ENCODE measurements at regions not wholly inside any gene's neighbourhood (a gene's known extent, or its start where the extent isn't known, plus 50 kb on each side); places are given as distances from the start of the nearest gene placed in this dataset.
"Not testable (repeated sequence)": the region's sequence is repeated elsewhere in the genome, so short reads cannot be mapped to it uniquely, and the experiment has no call there.

DNA sequence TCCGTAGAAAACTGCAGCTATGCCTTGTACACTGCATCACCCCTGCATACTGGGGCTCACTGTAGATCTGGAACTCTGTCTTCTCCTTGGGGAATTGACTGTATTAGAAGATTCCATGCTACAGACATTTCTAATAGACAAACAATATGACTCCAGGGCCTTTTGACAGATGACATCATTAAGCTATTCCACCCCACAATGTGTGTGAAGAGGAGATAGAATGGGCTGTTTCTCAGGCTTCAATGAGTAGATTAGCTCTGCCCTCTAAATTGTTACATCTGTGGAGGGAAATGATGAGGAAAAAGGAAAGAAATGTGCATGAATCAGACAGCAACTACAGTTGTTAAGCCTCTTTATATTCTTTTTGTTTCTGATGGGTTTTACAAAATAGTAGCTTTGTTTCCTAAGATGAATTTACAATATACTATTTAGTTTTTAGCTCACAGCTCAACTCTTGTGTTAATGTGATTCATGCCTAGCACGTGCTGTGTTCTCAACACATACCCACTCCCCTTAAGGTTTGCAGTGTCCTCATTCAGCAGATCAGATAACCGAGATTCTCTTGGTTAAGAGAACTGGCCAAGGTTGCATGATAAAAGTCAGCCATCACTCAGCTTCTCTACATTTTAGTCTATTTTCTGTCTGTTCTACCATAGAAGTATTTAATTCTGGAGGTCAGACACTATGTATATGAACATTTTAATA, 281.6 kb upstream of the NBPF12 start:
- not testable (repeated sequence) for FAIRE-seq; DNase-seq (ENCODE audit: insufficient read length, low spot score)

DNA sequence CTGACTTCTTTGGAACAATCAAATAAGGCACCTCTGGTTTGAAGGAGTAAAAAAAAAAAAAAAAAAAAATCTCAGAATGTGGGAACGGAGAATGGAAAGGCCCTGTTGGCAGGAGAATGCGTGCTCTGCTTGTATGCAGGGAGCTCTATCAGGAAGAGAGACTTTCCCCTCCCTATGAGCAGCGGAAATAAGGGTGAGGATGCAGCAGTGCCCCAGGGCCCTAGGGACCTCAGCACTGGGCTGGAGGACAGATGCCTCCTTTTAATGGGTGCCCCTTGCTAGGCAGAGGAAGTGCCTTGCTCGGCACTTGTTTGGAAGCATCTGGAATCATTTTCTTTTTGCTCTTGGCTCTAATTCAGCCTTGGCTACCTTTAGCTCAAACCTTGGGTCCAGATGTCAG, 283.4 kb upstream of the NBPF12 start:
- not testable (repeated sequence) for DNase-seq (ENCODE audit: insufficient read length, low spot score); FAIRE-seq

DNA sequence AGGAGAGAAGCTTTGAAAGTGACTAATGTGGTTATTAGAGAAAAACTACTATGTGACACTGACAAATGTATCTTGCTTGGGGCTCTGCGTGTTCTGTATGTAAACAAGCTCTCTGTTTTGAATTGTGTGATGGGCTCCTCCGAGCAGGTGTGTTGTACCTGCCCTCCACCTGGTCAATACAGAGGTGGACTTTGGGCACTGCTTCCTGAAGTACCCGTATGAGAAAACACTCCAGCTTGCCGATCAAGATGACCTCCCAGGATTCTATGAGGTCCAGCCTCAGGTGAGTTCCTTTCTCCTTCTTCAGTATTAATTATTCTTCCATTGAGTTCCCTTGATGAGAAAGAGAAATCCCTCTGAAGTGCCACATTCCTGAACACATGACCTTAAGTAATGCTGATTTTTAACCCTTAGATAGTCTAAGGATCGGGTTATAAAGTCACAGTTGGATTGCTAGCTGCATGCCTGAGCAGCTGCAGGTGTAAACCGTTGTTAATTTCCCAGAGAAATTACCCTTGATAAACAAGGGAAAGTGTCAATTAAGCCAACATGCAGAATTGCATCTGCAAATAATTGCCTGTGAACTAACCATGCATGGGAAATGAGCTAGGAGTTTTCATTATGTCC, 292.0 kb upstream of the NBPF12 start:
- not testable (repeated sequence) for DNase-seq (ENCODE audit: insufficient read length, low spot score); FAIRE-seq

DNA sequence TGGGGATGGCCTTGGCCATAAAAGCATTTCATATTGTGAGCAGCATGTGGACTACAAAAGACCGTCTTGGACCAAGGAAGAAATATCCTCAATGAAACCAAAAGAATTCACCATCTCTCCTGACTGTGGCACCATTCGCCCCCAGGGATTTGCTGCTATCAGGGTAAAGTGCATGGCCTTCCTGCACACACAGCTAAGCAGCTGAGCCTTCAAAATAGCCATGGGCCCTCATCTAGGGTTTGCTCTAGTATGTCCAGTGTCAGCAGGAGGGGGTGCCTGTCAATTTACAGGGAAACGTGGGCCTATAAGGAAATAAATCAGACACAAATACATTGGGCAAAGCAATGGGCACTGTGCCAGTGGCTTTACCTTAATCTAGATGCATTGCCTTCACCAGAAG, 296.6 kb upstream of the NBPF12 start:
- not testable (repeated sequence) for DNase-seq (ENCODE audit: insufficient read length, low spot score); FAIRE-seq

DNA sequence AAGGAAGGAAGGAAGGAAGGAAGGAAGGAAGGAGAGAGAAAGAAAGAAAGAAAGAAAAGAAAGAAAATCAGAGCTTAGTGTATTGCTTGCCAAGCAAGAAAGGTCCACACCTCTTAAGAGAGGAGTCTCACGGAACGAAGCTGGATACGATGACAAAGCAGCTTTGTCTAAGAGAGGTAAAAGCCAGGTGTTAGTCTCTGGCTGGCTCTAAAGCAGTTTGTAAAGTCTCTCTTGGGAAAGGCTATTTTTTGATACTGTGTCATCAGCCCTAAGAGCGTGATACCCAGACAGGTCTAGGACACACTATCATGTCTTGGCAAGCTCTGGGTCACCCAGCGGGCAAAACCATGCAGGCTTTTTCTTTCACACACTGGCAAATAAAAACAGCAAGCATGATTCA, 297.5 kb upstream of the NBPF12 start:
- not testable (repeated sequence) for FAIRE-seq

DNA sequence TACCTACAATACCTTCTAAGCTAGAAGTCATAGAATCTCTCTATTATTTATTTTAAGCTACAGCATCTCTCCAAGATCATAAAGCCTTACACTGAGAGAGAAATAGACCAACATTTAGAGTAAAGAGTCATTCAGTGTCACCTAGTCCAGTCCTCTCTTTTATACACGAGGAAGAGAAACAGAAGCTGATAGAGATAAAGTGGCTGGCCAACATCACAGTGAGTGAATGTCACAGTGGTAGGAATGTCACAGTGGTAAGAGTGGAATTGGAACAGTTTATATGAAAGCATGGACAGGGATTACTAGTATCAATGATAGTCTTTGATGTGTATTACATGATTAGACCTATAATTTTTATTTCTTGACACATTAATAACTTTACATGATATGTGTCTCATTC, 307.8 kb upstream of the NBPF12 start:
- DNase-seq (ENCODE audit: insufficient read length, low spot score); FAIRE-seq: not testable (repeated sequence)

More for the DNA sequence above, 297.5 kb upstream of the NBPF12 start:
- DNase-seq (ENCODE audit: insufficient read length, low spot score) = not testable (repeated sequence)

DNA sequence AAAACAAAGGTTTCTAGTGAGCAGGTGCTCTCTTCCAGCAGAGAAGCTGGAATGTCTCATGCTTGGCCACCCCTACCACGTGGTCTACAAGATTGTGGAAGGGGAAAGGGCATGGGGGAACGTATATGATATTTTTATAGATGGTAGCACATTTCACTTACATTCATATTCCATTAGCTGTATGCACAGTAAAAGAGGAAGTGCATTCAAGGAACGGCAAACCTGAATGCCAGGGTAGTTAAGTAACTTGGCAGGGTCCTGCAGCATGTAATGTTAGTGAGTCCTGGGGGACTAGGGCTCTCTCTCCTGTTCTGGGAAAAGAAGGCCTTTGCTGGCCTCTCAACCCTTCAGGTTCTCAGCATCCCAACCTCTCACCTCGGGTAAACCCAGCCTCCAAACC, 319.5 kb upstream of the NBPF12 start:
- not testable (repeated sequence) for DNase-seq (ENCODE audit: insufficient read length, low spot score); FAIRE-seq

DNA sequence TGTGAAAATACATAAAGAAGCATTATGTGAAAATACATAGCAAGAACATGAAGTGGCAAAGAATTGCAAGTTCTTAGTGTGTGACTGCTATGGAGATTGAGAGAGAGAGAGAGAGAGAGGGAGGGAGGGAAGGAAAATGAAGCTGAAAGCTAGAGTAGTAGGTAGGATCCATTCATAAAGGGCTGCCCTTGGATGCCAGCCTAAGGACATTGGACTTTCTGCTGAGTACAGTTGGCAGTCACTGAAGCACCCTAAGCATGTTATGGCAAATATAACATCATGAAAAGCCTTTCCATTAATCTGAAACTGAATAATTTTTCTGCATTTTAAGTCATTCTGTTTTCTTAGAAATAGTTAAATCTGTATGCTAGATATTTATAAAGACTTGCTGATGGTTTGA, 333.4 kb upstream of the NBPF12 start:
- not testable (repeated sequence) for DNase-seq (ENCODE audit: insufficient read length, low spot score); FAIRE-seq

DNA sequence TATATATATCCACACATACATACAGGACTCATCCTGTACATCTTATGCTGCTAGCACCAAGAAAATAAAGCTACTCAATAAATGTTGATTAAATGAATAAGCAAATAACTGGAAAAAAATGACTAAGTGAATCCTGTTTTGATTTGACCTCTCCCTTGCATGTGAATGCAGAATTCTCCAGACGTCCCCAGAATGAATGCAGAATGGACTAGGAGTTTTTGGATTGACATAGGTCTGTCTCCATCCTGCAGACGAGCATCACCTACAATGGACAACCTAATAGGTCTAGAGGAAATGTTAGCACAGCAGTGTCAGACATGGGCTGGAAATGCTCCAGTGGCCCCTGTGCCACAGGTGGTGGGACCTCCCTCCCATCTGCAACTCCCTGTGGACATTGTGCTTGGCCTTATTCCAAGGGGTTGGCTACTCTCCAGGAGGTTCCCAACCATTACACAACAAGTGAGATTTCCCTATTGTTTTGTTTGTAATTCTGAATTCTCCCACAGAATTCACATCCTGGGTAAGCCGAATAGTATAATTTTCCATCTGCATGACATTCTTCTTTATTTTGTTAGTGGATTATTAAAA, 337.3 kb upstream of the NBPF12 start:
- FAIRE-seq; DNase-seq (ENCODE audit: insufficient read length, low spot score): not testable (repeated sequence)

DNA sequence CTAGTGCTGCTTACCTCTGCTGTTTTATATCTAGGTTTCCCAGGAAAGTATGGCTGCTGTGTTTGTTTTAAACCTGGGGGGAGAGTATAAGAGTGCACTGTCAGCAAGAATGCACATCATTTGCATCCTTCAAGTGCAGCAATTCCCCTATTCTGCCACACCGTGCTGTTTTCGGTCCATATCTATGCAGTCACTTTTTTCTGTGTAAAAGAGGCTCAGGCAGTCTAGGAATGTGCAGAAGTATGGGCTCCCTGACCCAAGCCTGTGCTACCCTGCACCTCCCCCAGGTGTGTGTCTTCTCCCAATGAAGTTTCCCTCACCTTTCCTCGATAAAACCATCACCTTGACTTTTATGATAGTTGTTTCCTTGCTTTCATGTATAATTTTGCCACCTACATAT, 338.2 kb upstream of the NBPF12 start:
- DNase-seq (ENCODE audit: insufficient read length, low spot score); FAIRE-seq: not testable (repeated sequence)

DNA sequence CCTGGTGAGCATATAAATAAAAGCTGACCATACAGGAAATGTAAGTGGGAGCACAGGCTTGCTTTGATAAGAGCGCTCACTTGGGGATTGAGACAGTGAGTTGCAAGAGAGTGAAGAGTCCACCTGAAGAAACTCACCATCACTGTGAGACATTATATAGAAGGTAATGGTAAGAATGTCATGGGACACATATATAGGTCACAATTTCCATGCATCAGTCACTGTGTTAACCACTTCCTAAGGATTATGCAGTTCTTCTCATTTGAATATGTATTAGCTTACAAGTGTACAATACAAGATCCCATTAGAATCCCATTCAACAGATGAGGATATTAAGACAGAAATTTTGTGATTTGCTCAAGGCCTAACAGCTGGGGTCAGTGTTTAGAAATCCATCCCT, 352.4 kb upstream of the NOTCH2NLA start:
- FAIRE-seq; DNase-seq (ENCODE audit: insufficient read length, low spot score): not testable (repeated sequence)

DNA sequence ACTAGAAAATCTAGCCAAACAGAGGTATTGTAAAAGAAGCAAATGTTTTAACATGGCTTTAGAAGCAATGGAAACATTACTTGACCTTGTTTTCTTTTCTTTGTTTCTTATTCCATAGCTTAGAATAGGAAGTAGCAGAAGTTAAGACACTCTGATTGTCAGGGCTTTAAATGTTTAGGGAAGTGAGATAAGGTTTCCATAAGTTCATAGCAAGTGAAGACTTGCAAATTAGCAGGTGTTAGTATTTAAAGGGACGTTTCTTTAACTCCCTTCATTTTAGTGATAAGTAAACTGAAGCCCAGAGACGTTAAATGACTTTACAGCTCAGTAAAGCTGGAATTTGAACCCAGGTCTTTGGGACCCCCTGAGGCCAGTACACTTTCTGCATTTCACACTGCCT, 338.7 kb upstream of the NOTCH2NLA start:
- not testable (repeated sequence) for FAIRE-seq

DNA sequence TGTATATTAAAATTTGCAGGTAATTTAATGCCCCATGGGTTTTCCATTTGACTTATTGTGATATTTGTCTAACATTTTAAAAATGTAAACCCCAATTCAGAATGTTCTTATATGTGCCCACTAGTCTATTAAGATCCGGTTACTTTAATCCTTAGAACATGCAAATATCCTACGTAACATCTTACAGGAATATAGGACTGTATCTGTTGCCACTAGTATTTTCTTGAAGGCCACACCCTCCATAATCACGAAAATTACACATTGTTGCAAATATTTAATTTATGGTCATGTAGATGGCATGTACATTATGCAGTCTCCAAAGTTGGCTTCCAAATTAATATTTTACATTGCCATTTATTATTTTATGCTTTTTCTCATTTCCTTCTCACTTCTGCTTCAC, 329.2 kb upstream of the NOTCH2NLA start:
- not testable (repeated sequence) for FAIRE-seq; DNase-seq (ENCODE audit: insufficient read length, low spot score)

More for the DNA sequence above, 338.7 kb upstream of the NOTCH2NLA start:
- not testable (repeated sequence) for DNase-seq (ENCODE audit: insufficient read length, low spot score)

DNA sequence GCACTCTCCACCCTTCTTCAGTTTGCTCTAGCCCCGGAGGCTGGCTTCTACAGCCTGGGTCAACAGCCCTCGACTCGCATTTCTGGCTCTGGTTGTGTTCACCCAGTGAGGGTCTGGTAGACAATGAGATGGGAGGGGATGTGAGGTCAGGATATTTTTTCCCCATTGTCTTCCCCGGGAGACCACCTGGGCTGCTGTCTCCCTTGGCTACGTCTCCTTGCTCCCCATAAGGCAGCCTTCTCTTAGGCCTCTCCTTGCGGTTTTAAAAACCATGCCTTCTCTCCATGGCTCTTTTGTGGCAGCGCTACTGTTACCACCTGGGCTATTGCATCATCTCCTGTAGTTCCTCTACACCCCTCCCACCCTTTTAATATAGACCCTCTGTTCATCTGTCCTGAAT, 327.6 kb upstream of the NOTCH2NLA start:
- FAIRE-seq = not testable (repeated sequence)

DNA sequence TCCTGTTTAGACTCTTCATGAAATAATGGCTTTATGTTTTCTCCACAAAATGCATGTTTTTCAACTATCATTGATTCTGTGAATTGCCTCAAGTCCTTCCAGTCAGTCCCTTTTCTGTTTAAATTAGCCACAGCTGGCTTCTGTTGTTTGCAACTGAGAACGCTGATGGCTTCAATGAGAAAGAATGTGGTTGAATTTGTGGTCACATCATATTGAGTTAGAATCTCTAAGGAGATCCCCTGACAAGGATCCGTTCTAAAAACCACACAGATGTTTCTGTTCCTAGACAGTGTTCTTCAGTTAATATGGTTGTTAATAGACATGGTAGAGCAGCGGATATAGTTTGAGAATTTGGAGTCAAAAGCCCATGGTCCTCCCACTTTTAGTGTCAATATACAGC, 323.6 kb upstream of the NOTCH2NLA start:
- FAIRE-seq; DNase-seq (ENCODE audit: insufficient read length, low spot score): not testable (repeated sequence)

More for the DNA sequence above, 327.6 kb upstream of the NOTCH2NLA start:
- not testable (repeated sequence) for DNase-seq (ENCODE audit: insufficient read length, low spot score)

DNA sequence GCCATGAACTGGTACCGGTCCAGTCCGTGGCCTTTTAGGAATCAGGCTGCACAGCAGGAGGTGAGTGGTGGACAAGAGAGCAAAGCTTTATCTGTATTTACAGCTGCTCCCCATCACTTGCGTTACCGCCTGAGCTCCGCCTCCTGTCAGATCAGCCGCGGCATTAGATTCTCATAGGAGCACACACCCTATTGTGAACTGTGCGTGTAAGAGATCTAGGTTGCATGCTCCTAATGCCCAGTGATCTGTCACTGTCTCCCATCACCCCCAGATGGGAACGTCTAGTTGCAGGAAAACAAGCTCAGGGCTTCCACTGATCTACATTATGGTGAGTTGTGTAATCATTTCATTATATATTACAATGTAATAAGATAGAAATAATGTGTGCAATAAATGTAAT, 319.9 kb upstream of the NOTCH2NLA start:
- DNase-seq (ENCODE audit: insufficient read length, low spot score); FAIRE-seq: not testable (repeated sequence)

DNA sequence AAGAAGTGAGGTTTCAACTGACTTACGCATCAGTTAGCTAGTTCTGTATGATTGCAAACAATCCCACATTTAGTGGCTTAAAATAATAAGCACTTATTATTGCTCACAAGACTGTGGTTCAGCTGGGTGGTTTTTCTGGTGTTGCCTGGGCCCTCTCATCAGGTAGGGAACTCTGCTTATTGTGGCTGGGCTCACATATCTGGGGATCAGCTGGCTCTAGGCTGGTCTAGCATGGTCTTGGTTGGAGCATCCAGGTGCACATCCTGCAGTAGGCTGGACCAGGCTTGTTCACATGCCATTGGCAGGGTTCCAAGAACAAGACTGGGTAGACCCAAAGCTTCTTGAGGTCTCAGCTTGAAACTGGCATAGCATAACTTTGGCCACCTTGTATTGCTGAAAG, 317.4 kb upstream of the NOTCH2NLA start:
- not testable (repeated sequence) for FAIRE-seq; DNase-seq (ENCODE audit: insufficient read length, low spot score)

DNA sequence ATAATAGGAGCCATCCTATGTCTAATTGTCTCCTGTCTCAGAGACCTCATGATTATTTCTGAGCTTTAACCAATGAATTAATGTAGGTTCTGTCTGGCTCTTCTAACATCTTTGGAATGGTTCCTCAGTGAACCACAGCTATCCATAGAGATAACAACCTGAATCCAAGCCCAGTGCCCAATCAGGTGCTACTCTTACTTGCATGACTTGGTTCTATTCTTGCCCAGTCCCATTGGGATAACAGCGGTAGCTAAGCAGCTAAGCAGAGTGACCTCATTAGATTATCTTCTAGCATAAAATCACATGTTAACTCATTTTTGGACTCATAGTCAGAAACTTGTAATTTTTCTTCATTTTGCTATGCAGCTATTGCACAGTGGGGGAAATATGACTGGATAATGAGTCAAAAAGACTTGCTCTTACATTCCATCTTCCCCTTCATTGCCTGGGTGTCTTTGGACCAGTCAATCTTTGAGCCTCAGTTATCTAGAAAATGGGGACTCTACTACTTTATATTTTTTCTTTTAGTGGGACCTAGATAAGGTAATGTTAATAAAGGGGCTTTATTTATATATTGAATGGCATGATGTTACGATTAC, 309.1 kb upstream of the NOTCH2NLA start:
- not testable (repeated sequence) for FAIRE-seq; DNase-seq (ENCODE audit: insufficient read length, low spot score)

DNA sequence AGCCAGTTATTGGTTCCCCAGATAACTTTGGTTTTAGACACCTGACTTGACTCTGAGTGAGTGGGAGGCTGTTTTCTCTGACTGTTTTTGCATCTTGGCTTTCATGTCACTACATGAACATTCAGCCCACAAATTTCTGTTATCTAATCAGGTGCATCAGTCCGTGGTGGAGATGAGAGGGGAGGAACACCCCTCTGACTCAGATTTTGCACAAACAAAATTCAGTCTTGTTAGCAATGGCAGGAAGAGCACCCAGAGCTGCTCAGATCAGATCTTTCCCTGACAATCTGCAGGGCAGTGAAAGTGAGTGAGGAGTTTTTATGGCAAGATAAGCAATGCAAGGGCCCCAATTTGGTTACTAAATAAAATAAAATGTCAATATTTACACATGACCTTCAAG, 307.2 kb upstream of the NOTCH2NLA start:
- FAIRE-seq; DNase-seq (ENCODE audit: insufficient read length, low spot score): not testable (repeated sequence)

DNA sequence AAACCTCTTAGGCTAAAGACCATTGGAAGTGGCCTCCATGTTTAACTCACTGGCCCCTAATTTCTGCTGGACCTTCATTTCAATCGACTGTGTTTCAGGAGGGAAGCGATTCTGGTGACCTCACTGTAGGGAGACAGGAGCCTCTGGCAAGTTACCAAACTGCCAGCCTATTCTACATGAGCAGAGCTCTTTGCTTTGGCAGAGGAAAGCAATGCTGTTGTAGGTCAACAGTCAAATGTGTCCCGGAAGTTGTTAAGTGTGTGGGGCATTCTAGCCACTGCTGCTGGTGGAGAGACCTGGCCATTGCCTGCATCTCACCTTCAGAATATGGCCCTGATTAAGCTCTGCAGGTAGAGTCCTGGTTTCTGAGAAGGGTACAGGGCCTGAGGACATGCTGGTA, 306.8 kb upstream of the NOTCH2NLA start:
- FAIRE-seq; DNase-seq (ENCODE audit: insufficient read length, low spot score): not testable (repeated sequence)

DNA sequence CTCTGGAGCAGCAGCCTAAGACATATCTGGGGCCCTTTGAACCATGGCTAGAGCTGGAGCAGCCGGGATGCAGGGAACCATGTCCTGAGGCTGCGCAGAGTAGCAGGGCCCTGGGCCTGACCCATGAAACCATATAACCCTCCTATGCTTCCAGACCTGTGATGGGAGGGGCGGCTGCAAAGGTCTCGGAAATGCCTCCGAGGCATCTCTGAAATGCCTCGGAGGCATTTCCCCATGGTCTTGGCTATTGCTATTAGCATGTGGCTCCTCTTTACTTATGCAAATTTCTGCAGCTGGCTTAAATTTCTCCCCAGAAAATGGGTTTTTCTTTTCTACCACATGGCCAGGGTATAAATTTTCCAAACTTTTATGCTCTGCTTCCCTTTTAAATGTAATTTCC, 302.1 kb upstream of the NOTCH2NLA start:
- DNase-seq (ENCODE audit: insufficient read length, low spot score); FAIRE-seq: not testable (repeated sequence)

All from HTR-8/SVneo (cell line).